GM19452 (cell line): ENCODE measurements at regions not wholly inside any gene's neighbourhood (a gene's known extent, or its start where the extent isn't known, plus 50 kb on each side); places are given as distances from the start of the nearest gene placed in this dataset.
"Not testable (repeated sequence)": the region's sequence is repeated elsewhere in the genome, so short reads cannot be mapped to it uniquely, and the experiment has no call there.

Experiments used
- ATAC-seq: cut with Tn5 transposase; IDR thresholded peaks from one replicate; pipeline ENCODE4 v1.9.1; 2021; ENCODE audit not compliant: unreplicated experiment

GRCh38 chr15:98315971-98316370 lies 332.4 kb upstream of the IGF1R start:
- ATAC-seq, result no peak

GRCh38 chr15:98321896-98322295 lies 326.4 kb upstream of the IGF1R start:
- no peak for ATAC-seq

GRCh38 chr15:98322581-98322980 lies 325.8 kb upstream of the IGF1R start:
- no peak for ATAC-seq

GRCh38 chr15:98324341-98324970 lies 323.9 kb upstream of the IGF1R start:
- ATAC-seq, result no peak

GRCh38 chr15:98326804-98327203 lies 321.5 kb upstream of the IGF1R start:
- no peak for ATAC-seq

- no peak for ATAC-seq
Observed at GRCh38 chr15:98330258-98330657, 318.1 kb upstream of the IGF1R start.

GRCh38 chr15:98330692-98331435 lies 317.5 kb upstream of the IGF1R start:
- no peak for ATAC-seq

GRCh38 chr15:98331676-98332075 lies 316.7 kb upstream of the IGF1R start:
- ATAC-seq, result no peak

- ATAC-seq, result no peak
Observed at GRCh38 chr15:98333251-98333650, 315.1 kb upstream of the IGF1R start.

GRCh38 chr15:98342911-98343310 lies 305.4 kb upstream of the IGF1R start:
- no peak for ATAC-seq

- no peak for ATAC-seq
Observed at GRCh38 chr15:98344591-98344990, 303.7 kb upstream of the IGF1R start.

GRCh38 chr15:98347001-98347400 lies 301.3 kb upstream of the IGF1R start:
- ATAC-seq, result no peak

GRCh38 chr15:98347866-98348265 lies 300.5 kb upstream of the IGF1R start:
- no peak for ATAC-seq

- ATAC-seq, result no peak
Observed at GRCh38 chr15:98350276-98350675, 298.1 kb upstream of the IGF1R start.

- ATAC-seq, result not testable (repeated sequence)
Observed at GRCh38 chr15:98358274-98358673, 290.1 kb upstream of the IGF1R start.

- ATAC-seq, result no peak
Observed at GRCh38 chr15:98358971-98359370, 289.4 kb upstream of the IGF1R start.

- no peak for ATAC-seq
Observed at GRCh38 chr15:98363416-98363815, 284.9 kb upstream of the IGF1R start.

- ATAC-seq, result no peak
Observed at GRCh38 chr15:98363955-98364354, 284.4 kb upstream of the IGF1R start.

- no peak for ATAC-seq
Observed at GRCh38 chr15:98369081-98369716, 279.1 kb upstream of the IGF1R start.

GRCh38 chr15:98375513-98376340 lies 272.6 kb upstream of the IGF1R start:
- ATAC-seq, result no peak

GRCh38 chr15:98380721-98381120 lies 267.6 kb upstream of the IGF1R start:
- ATAC-seq, result no peak
